IPS DF 4.7 (cell line): ENCODE measurements at regions not wholly inside any gene's neighbourhood (a gene's known extent, or its start where the extent isn't known, plus 50 kb on each side); places are given as distances from the start of the nearest gene placed in this dataset.

Source experiments
- DNase-seq: peaks from one replicate; pipeline ENCODE4 v3.0.0-alpha.2; 2013; ENCODE audit warnings: low spot score; ENCODE audit errors: extremely low read depth

- no peak for DNase-seq
These were observed 121.9 kb downstream of the SETD4 start for GRCh38 chr21:35938446-35938845.

- DNase-seq = no peak
These were observed 126.9 kb downstream of the SETD4 start for GRCh38 chr21:35933466-35933865.

DNA sequence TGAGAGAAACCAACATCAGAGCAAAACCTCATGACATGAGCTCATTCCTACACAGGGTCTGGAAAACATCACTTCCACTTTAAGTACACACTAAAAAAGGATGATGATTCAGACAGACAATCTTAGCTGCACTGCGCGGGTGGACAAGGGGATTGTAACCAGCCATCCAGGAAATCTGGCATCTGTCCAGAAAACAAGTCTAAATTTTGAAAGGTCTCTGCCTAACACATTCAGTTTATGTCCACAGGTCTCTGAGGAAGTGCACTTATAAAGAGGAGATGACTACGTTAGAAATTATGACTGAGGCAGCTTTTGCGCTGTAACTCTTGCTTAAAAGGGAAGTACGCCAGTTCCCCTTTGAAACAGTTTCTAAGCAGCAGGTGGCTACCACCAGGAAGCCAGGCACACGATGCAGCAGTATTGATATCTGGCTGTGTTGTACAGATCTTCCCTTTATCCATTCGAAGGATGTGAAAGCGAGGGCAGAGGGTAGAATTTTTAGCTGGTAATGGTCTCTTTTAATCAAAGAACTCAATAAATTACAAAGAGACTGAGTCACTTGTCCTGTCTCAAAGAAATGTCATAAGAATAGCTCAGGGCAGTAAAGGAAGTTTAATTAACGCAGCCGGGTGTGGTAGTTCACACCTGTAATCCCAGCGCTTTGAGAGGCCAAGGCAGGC is 128.0 kb downstream of the SETD4 start:
- no peak for DNase-seq

DNA sequence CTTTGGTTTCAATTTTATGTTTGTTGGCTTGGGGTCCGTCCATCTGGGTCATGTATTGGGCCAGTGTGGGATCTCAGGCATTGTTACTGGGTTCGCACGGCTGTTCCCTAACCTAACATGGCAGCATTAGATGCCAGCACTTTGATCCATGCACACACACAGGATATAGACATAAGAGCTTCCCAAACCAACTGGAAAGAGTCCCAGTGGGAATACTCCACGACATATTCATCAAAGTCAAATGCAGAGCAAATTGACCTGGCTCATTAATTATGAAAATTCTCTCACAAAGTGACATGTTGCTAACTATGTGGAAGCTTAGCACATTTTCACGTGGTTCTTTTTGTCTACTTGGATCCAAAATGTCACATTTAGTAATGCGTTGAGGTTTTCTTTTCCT is 130.4 kb downstream of the SETD4 start:
- no peak for DNase-seq

DNA sequence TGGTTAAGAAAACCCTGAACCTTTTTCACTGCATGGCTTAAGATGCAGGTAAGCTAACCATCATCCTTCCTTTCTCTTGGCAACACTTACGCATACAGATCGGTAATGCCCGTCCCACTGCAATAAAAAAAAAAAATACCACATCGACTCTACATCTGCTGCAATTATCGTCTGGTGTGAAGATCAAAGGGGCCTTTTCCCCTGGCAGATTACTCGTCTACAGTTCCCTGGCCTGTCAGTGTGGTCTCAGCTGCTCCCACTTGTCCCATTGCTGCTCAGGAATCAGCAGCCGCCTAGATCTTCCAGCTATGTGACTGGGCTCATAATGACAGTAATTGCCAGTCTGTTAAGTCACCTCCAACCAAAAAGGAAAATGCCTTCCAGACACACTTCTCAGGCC is 133.1 kb downstream of the SETD4 start:
- DNase-seq = no peak

DNA sequence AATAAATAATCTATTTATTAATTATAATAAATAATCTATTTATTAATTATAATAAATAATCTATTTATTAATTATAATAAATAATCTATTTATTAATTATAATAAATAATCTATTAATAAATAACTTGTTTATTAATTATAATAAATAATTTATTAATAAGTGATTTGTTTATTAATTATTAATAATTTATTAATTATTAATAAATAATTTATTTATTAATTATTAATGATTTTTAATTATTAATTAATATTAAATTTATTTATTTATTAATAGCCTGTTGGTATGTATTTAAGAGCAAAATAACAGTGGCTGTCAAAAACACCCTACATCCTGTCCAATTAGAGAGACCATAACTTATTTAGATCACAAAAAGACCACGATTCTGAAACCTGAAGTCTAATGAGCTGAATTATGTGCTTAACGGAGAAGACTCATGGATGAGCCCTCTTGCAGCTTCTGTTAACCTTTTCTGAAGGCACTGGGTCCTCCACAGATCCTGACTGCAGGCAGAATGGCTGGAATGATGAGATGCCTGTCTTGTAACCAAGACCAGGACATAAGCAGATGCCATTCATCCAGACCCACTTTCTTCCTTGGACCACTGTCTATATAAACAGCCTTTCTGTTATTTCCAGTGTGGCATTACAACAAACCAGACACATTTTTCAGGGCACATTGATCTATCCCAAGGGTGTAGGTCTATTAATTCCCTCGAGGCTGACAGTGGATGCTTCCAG is 134.2 kb downstream of the SETD4 start:
- DNase-seq = no peak

- no peak for DNase-seq
These were observed 134.8 kb downstream of the SETD4 start for GRCh38 chr21:35925497-35925896.

DNA sequence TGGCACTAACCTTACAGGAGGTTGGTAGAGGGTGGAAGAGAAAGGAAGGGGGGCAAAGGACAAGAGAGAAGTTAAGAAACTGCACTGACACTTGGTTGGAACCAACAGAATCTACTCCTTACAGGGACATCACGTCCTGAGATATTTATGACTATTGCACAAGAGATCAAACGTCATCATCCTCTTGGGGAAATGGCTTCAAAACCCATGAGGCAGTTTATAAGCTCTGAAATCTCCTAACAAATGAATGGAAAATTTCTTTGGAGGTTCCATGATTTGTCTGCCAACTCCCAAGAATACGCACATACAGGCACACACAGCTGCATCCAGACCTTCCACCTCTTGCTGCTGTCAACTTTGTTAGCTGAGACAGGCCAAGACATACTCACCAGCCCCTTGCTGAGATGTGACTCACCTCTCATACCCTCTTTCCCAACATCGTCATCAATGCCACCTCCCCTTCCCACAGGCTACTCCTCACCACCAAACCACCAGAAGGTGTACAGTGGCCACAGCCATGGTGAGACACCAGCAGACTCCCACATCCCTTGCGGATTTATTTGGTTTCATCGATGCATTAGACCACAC is 135.5 kb downstream of the SETD4 start:
- DNase-seq = no peak

- DNase-seq = no peak
These were observed 136.4 kb downstream of the SETD4 start for GRCh38 chr21:35923971-35924370.

GRCh38 chr21:35922618-35923017 is 137.7 kb downstream of the SETD4 start:
- no peak for DNase-seq

- no peak for DNase-seq
These were observed 138.9 kb downstream of the SETD4 start for GRCh38 chr21:35921471-35921870.

DNA sequence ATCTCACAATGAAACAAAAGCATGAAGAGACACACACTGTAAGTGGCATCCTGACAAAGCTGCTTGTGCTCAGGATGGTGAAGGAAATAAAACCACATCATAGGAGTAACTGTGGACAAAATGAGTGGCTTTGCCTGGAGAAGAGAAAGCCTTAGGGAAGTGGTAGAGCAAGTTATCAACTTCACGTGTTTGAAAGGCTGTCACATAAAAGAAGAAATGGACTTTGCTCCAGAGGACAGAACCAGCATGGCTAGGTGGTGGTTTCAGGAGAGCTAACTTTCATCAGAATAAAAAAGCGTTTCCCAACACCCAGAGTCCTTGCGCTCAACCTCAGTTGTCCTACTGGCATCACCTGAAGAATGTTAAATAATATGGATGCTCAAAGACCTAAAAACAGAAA is 139.9 kb downstream of the SETD4 start:
- DNase-seq = no peak

GRCh38 chr21:35915030-35915429 is 145.3 kb downstream of the SETD4 start:
- no peak for DNase-seq

GRCh38 chr21:35911412-35912191 is 148.7 kb downstream of the SETD4 start:
- no peak for DNase-seq

- no peak for DNase-seq
These were observed 150.7 kb downstream of the SETD4 start for GRCh38 chr21:35909456-35910223.

GRCh38 chr21:35908311-35909078 is 151.8 kb downstream of the SETD4 start:
- no peak for DNase-seq

DNA sequence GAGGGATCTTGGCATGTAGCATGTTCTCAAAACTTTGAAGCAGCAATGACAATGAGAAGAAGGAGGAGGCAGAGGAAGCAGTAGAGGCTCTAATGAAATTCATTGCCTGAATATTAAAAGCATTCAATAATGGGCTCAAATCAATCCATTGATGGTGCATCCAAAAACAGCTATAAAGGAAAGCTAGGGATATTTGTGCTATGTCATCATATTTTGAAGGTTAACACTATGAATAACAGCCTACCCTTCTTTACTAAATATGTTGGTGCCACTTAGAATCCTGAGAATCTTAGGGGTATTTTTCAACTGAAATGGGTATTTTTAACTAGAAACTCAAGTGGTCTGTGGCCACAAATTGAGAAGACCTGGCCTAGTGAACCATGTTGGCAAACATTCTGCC is 153.7 kb downstream of the SETD4 start:
- DNase-seq = no peak

- no peak for DNase-seq
These were observed 154.4 kb downstream of the SETD4 start for GRCh38 chr21:35905963-35906345.

DNA sequence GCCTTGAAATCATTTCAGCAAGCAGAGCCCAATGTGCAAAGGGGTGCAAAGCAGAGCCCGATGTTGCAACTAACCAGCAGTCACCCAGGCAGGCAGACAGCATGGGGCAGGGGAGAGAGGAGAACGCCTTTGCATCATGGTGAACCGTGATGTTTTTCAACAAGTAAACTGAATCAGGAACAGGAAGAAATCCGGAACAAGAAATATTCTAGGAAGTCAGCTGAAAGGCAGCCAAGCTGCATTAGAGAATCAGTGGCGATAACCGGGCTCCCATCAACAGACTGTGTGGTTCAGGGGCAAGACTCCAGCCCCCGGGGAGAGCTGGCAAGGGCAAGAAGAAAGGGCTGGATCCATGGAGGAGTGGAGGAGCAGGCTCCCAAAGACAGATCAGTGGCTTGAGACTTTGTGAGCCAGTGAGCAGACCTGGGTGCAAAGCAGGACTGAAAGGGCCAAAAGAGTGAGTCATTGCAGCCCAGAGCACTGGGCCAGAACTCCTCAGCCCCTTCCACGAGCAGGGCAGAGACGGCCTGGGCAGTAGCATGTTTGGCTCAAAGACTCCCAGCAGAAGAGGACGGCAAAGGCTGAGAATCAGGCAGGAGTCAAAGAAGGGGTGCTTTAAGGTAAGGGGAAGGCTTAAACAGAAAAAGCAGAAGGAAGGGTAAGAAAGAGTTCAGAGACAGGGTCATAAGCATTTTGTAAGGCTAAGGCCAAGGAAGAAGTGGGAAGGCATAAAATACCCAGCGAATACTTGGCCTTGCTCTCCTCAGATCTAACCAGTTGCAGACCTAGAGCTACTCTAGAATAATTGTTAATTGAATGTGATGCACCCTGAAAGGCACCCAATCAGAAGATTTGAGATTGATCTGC is 155.0 kb downstream of the SETD4 start:
- no peak for DNase-seq

- DNase-seq = no peak
These were observed 159.8 kb downstream of the SETD4 start for GRCh38 chr21:35900539-35900938.
